BLaER1 treated with 17β-estradiol and CSF1 and Interleukin-3, amounts not matched to agents 10 nM and 100 nM (cell line): ENCODE measurements at regions not wholly inside any gene's neighbourhood (a gene's known extent, or its start where the extent isn't known, plus 50 kb on each side); places are given as distances from the start of the nearest gene placed in this dataset.

Source experiments
- H3K27ac ChIP-seq, 11 experiments: shearing (Covaris generic); formaldehyde crosslinking; 2 replicates each; pipeline ENCODE4 v1.8.1; 2022
- H3K27me3 ChIP-seq, 11 experiments: shearing (Covaris generic); formaldehyde crosslinking; 2 replicates each; pipeline ENCODE4 v1.8.1; 2022
- H3K36me3 ChIP-seq, 11 experiments: shearing (Covaris generic); formaldehyde crosslinking; 2 replicates each; pipeline ENCODE4 v1.8.1; 2022
- H3K4me1 ChIP-seq, 10 experiments: shearing (Covaris generic); formaldehyde crosslinking; 2 replicates each; pipeline ENCODE4 v1.8.1; 2022
- H3K4me2 ChIP-seq, 11 experiments: shearing (Covaris generic); formaldehyde crosslinking; 2 replicates each; pipeline ENCODE4 v1.8.1; 2022
- H3K4me3 ChIP-seq, 10 experiments: shearing (Covaris generic); formaldehyde crosslinking; 2 replicates each; pipeline ENCODE4 v1.8.1; 2022
- H3K9ac ChIP-seq, 11 experiments: shearing (Covaris generic); formaldehyde crosslinking; 2 replicates each; pipeline ENCODE4 v1.8.1; 2022
- H3K9me3 ChIP-seq, 11 experiments: shearing (Covaris generic); formaldehyde crosslinking; replicated peaks in 1 of 11; 2 replicates each; pipeline ENCODE4 v1.8.1; 2022
- H4K20me1 ChIP-seq, 11 experiments: shearing (Covaris generic); formaldehyde crosslinking; 2 replicates each; pipeline ENCODE4 v1.8.1; 2022
- Cebpa-rat ChIP-seq, 11 experiments: shearing (Covaris generic); IDR thresholded peaks; 2 replicates each; pipeline ENCODE4 v1.8.1; 2022

GRCh38 chr3:159332535-159333099 is 530.8 kb downstream of the MFSD1 start:
- Histone ChIP-seq H3K9ac (no peak overlapping the region), H3K36me3 (no peaks in the 10 kb centered on the region), H4K20me1 (no peaks in the 10 kb centered on the region), H3K9me3 (no peaks in the 10 kb centered on the region; a peak in 1 of 22 replicates), H3K27me3 (no peaks in the 10 kb centered on the region), H3K27ac (no peak overlapping the region), H3K4me3 (no peak overlapping the region), H3K4me1 (no peaks in the 10 kb centered on the region), H3K4me2 (no peak overlapping the region)
- TF ChIP-seq Cebpa-rat (IDR thresholded peaks at IDR 0.05): no peak

GRCh38 chr3:159339131-159339530 is 537.3 kb downstream of the MFSD1 start:
- TF ChIP-seq Cebpa-rat (IDR thresholded peaks at IDR 0.05): no peak
- Histone ChIP-seq H3K4me1 (no peaks in the 10 kb centered on the region), H3K4me2 (no peak overlapping the region), H3K9me3 (peaks cover 6 to 12% (median 9%) of the 10 kb centered on the region in 11 experiments; a peak in 19 of 22 replicates), H3K9ac (no peak overlapping the region), H4K20me1 (no peaks in the 10 kb centered on the region), H3K27me3 (no peaks in the 10 kb centered on the region), H3K4me3 (no peak overlapping the region), H3K27ac (no peak overlapping the region), H3K36me3 (no peaks in the 10 kb centered on the region)

- peaks cover 6 to 12% (median 9%) of the 10 kb centered on the region in 11 experiments; a peak in 19 of 22 replicates for H3K9me3 ChIP-seq
- no peak overlapping the region for H3K27ac ChIP-seq
- no peaks in the 10 kb centered on the region for H3K27me3 ChIP-seq
- H3K4me2 ChIP-seq: no peak overlapping the region
- no peak overlapping the region for H3K9ac ChIP-seq
- no peaks in the 10 kb centered on the region for H4K20me1 ChIP-seq
- H3K36me3 ChIP-seq: no peaks in the 10 kb centered on the region
- H3K4me1 ChIP-seq: no peaks in the 10 kb centered on the region
- no peak for TF ChIP-seq Cebpa-rat (IDR thresholded peaks at IDR 0.05)
- H3K4me3 ChIP-seq: no peak overlapping the region
These were observed 539.1 kb downstream of the MFSD1 start for GRCh38 chr3:159340877-159341500.

- H4K20me1 ChIP-seq: no peaks in the 10 kb centered on the region
- no peak for TF ChIP-seq Cebpa-rat (IDR thresholded peaks at IDR 0.05)
- no peaks in the 10 kb centered on the region for H3K27me3 ChIP-seq
- H3K4me2 ChIP-seq: no peak overlapping the region
- H3K36me3 ChIP-seq: no peaks in the 10 kb centered on the region
- no peak overlapping the region for H3K9ac ChIP-seq
- H3K9me3 ChIP-seq: peaks cover 0 to 1% (median 0%) of the 10 kb centered on the region in 11 experiments; a peak in 1 of 22 replicates
- H3K4me3 ChIP-seq: no peak overlapping the region
- H3K27ac ChIP-seq: no peak overlapping the region
- H3K4me1 ChIP-seq: no peaks in the 10 kb centered on the region
These were observed 544.5 kb downstream of the MFSD1 start for GRCh38 chr3:159346271-159346903.

- Histone ChIP-seq H4K20me1 (no peaks in the 10 kb centered on the region), H3K9ac (no peak overlapping the region), H3K4me2 (no peak overlapping the region), H3K9me3 (no peaks in the 10 kb centered on the region), H3K27me3 (no peaks in the 10 kb centered on the region), H3K4me3 (no peak overlapping the region), H3K27ac (no peak overlapping the region), H3K36me3 (no peaks in the 10 kb centered on the region), H3K4me1 (no peaks in the 10 kb centered on the region)
- no peak for TF ChIP-seq Cebpa-rat (IDR thresholded peaks at IDR 0.05)
These were observed 546.6 kb downstream of the MFSD1 start for GRCh38 chr3:159348431-159348830.

GRCh38 chr3:159356606-159357005 is 554.8 kb downstream of the MFSD1 start:
- no peak overlapping the region for H3K4me2 ChIP-seq
- H3K9ac ChIP-seq: no peak overlapping the region
- no peaks in the 10 kb centered on the region for H3K4me1 ChIP-seq
- H3K36me3 ChIP-seq: no peaks in the 10 kb centered on the region
- TF ChIP-seq Cebpa-rat (IDR thresholded peaks at IDR 0.05): no peak
- no peak overlapping the region for H3K4me3 ChIP-seq
- H4K20me1 ChIP-seq: no peaks in the 10 kb centered on the region
- H3K9me3 ChIP-seq: no peaks in the 10 kb centered on the region
- no peak overlapping the region for H3K27ac ChIP-seq
- no peaks in the 10 kb centered on the region for H3K27me3 ChIP-seq

- Histone ChIP-seq H3K9me3 (no peaks in the 10 kb centered on the region), H3K9ac (no peak overlapping the region), H3K4me1 (no peaks in the 10 kb centered on the region), H4K20me1 (no peaks in the 10 kb centered on the region), H3K4me2 (no peak overlapping the region), H3K27ac (no peak overlapping the region), H3K4me3 (no peak overlapping the region), H3K36me3 (no peaks in the 10 kb centered on the region), H3K27me3 (no peaks in the 10 kb centered on the region)
- no peak for TF ChIP-seq Cebpa-rat (IDR thresholded peaks at IDR 0.05)
These were observed 562.7 kb downstream of the MFSD1 start for GRCh38 chr3:159364511-159364910.

GRCh38 chr3:159366476-159366875 is 564.6 kb downstream of the MFSD1 start:
- H3K27me3 ChIP-seq: no peaks in the 10 kb centered on the region
- no peak for TF ChIP-seq Cebpa-rat (IDR thresholded peaks at IDR 0.05)

GRCh38 chr3:159371961-159372360 is 570.1 kb downstream of the MFSD1 start:
- H3K9ac ChIP-seq: no peak overlapping the region
- H4K20me1 ChIP-seq: no peaks in the 10 kb centered on the region
- H3K4me3 ChIP-seq: no peak overlapping the region
- no peak overlapping the region for H3K4me2 ChIP-seq
- TF ChIP-seq Cebpa-rat (IDR thresholded peaks at IDR 0.05): no peak
- no peaks in the 10 kb centered on the region for H3K27me3 ChIP-seq
- no peaks in the 10 kb centered on the region for H3K9me3 ChIP-seq
- H3K36me3 ChIP-seq: no peaks in the 10 kb centered on the region
- no peaks in the 10 kb centered on the region for H3K4me1 ChIP-seq
- H3K27ac ChIP-seq: no peak overlapping the region

More at GRCh38 chr3:159366476-159366875, 564.6 kb downstream of the MFSD1 start:
- no peaks in the 10 kb centered on the region for H4K20me1 ChIP-seq
- no peak overlapping the region for H3K4me2 ChIP-seq
- no peaks in the 10 kb centered on the region for H3K4me1 ChIP-seq
- H3K27ac ChIP-seq: no peak overlapping the region
- H3K4me3 ChIP-seq: no peak overlapping the region
- H3K36me3 ChIP-seq: no peaks in the 10 kb centered on the region
- H3K9me3 ChIP-seq: no peaks in the 10 kb centered on the region
- no peak overlapping the region for H3K9ac ChIP-seq
